ENCODE measurements at regions not wholly inside any gene's neighbourhood (a gene's known extent, or its start where the extent isn't known, plus 50 kb on each side); places are given as distances from the start of the nearest gene placed in this dataset.

DNA sequence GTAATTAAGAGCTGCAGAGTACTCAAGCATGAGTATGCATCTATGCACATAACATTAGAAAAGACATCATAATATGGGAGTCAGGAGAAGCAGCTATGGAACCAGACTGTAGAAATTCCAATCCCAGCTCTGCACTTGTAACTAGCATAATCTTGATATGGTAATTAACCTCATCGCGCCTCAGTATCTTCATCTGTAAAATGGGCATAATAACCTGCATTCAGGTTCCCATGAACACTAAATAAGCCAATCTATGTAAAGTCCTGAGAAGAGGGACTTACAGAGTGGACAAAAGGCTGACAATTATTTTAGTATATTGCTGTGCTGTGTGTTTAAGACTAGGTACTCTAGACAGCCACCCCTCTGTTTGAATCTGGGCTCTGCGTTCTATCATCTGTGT lies 318.9 kb upstream of the USP25 start:
- Histone ChIP-seq H3K4me1 (no peaks in the 10 kb centered on the region), H3K4me3 (no peak overlapping the region), H3K27me3 (no peaks in the 10 kb centered on the region), H3K27ac (no peak overlapping the region), H3K36me3 (no peaks in the 10 kb centered on the region), H3K9me3 (no peaks in the 10 kb centered on the region)
- TF ChIP-seq, protein P1, sequence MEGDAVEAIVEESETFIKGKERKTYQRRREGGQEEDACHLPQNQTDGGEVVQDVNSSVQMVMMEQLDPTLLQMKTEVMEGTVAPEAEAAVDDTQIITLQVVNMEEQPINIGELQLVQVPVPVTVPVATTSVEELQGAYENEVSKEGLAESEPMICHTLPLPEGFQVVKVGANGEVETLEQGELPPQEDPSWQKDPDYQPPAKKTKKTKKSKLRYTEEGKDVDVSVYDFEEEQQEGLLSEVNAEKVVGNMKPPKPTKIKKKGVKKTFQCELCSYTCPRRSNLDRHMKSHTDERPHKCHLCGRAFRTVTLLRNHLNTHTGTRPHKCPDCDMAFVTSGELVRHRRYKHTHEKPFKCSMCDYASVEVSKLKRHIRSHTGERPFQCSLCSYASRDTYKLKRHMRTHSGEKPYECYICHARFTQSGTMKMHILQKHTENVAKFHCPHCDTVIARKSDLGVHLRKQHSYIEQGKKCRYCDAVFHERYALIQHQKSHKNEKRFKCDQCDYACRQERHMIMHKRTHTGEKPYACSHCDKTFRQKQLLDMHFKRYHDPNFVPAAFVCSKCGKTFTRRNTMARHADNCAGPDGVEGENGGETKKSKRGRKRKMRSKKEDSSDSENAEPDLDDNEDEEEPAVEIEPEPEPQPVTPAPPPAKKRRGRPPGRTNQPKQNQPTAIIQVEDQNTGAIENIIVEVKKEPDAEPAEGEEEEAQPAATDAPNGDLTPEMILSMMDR (IDR thresholded peaks at IDR 0.05): no peak
- intact Hi-C loops (cut with DNase I): no loop called here
- no peak for DNase-seq (ENCODE audit: low spot score in 2 of 2)

- TF ChIP-seq, protein P1 (IDR thresholded peaks at IDR 0.05): no peak
- H3K27me3 ChIP-seq: no peaks in the 10 kb centered on the region
- H3K36me3 ChIP-seq: no peaks in the 10 kb centered on the region
- H3K4me3 ChIP-seq: no peak overlapping the region
- no peaks in the 10 kb centered on the region for H3K9me3 ChIP-seq
- H3K27ac ChIP-seq: no peak overlapping the region
- intact Hi-C loops (cut with DNase I): no loop called here
- no peak for DNase-seq (ENCODE audit: low spot score in 2 of 2)
- no peaks in the 10 kb centered on the region for H3K4me1 ChIP-seq
Observed at GRCh38 chr21:15414057-15414456, 315.7 kb upstream of the USP25 start.

DNA sequence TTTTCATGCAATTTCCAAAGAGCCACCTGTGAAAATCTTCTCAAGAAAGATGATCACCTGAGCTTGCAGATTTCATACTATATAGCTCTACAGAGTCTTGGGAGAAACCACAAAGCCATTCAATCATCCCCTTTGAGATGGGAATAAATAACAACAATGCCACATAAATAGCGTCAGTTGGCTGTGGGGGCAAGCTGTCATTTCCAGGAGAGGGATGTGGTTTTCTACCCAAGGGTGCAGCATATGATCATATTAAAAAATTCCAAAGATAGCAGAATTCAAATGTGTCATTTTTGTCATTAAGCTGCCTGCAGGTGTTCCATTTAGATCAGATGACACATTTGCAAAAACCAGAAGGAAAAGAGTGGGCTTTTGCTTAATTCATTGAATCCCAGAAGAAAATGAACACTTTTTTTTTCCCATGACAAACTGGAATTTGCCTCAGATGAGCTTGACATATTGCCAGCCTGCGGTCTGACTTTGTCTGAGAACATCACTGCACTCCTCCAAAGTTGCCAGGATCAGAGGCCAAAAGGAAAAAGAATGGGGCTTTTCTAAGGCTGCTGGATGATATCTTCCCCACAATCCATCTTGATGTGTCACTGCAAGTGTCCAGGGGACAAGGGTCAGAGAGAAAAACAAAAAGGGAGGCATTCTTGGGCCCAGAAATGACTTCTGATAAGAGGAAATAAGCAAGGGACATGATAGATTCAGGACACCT lies 314.1 kb upstream of the USP25 start:
- intact Hi-C loops (cut with DNase I): no loop called here
- Histone ChIP-seq H3K9me3 (no peaks in the 10 kb centered on the region), H3K4me1 (no peaks in the 10 kb centered on the region), H3K27ac (no peak overlapping the region), H3K27me3 (no peaks in the 10 kb centered on the region), H3K4me3 (no peak overlapping the region), H3K36me3 (no peaks in the 10 kb centered on the region)
- TF ChIP-seq, protein P1 (IDR thresholded peaks at IDR 0.05): no peak
- no peak for DNase-seq (ENCODE audit: low spot score in 2 of 2)

- DNase-seq (ENCODE audit: low spot score in 2 of 2): no peak
- no peak overlapping the region for H3K27ac ChIP-seq
- H3K9me3 ChIP-seq: no peaks in the 10 kb centered on the region
- intact Hi-C loops (cut with DNase I): no loop called here
- H3K27me3 ChIP-seq: no peaks in the 10 kb centered on the region
- TF ChIP-seq, protein P1 (IDR thresholded peaks at IDR 0.05): no peak
- H3K4me1 ChIP-seq: no peaks in the 10 kb centered on the region
- no peaks in the 10 kb centered on the region for H3K36me3 ChIP-seq
- no peak overlapping the region for H3K4me3 ChIP-seq
Observed at GRCh38 chr21:15421441-15421881, 308.3 kb upstream of the USP25 start.

DNA sequence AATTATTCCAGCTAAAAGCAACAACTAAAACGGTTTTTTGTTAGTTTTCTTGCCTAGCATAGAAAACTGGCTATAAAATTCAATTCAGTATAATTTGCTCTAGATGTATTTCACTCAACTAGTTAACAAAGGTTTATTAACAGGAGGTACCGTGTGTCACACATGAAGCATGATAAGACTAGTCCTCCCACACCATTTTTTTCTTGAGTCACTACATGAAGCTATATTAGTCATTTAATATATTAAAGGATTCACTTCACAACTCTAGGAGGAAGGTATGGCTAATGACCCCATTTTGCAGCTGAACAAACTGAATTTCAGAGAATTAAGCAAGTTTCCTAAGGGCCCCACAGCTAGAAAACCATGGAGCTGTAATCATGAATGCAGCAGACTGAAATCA lies 307.8 kb upstream of the USP25 start:
- TF ChIP-seq, protein P1 (IDR thresholded peaks at IDR 0.05): no peak
- no peaks in the 10 kb centered on the region for H3K27me3 ChIP-seq
- no peak overlapping the region for H3K4me3 ChIP-seq
- H3K9me3 ChIP-seq: no peaks in the 10 kb centered on the region
- no peaks in the 10 kb centered on the region for H3K36me3 ChIP-seq
- H3K27ac ChIP-seq: no peak overlapping the region
- intact Hi-C loops (cut with DNase I): no loop called here
- no peaks in the 10 kb centered on the region for H3K4me1 ChIP-seq
- no peak for DNase-seq (ENCODE audit: low spot score in 2 of 2)

DNA sequence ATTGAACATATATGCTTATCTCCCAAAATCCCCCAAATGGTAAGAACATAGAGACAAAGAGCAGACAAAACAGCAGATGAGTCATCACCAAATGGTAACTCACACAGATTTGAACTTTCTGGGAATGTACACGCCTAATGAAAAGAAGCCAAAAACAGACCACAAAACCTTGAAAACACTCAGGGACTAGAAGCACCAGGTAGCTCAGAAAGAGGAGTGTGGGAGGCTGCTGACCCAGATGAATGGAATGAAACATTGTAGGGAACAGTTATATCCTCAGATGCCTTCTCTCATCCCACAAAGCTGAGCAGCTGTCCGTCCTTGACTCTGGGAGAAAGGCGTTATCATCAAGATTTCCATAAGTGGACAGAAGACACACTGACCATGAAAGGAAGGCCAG lies 307.0 kb upstream of the USP25 start:
- DNase-seq (ENCODE audit: low spot score in 2 of 2): no peak
- Histone ChIP-seq H3K27ac (no peak overlapping the region), H3K36me3 (no peaks in the 10 kb centered on the region), H3K27me3 (no peaks in the 10 kb centered on the region), H3K4me3 (no peak overlapping the region), H3K4me1 (no peaks in the 10 kb centered on the region), H3K9me3 (no peaks in the 10 kb centered on the region)
- intact Hi-C loops (cut with DNase I): no loop called here
- TF ChIP-seq, protein P1 (IDR thresholded peaks at IDR 0.05): no peak
